HG02973 (cell line): ENCODE measurements at regions not wholly inside any gene's neighbourhood (a gene's known extent, or its start where the extent isn't known, plus 50 kb on each side); places are given as distances from the start of the nearest gene placed in this dataset.

Experiments used
- ATAC-seq: cut with Tn5 transposase; IDR thresholded peaks from one replicate; pipeline ENCODE4 v1.9.1; 2021; ENCODE audit warnings: moderate library complexity; ENCODE audit not compliant: unreplicated experiment

GRCh38 chr16:82499302-82499701, 127.5 kb upstream of the CDH13 start:
- no peak for ATAC-seq

- no peak for ATAC-seq
Measured at GRCh38 chr16:82497139-82497538, 129.6 kb upstream of the CDH13 start.

- ATAC-seq = no peak
Measured at GRCh38 chr16:82488460-82488859, 138.3 kb upstream of the CDH13 start.

GRCh38 chr16:82481455-82481854, 145.3 kb upstream of the CDH13 start:
- ATAC-seq = no peak

- no peak for ATAC-seq
Measured at GRCh38 chr16:82476786-82477185, 150.0 kb upstream of the CDH13 start.

GRCh38 chr16:82470620-82471152, 156.1 kb upstream of the CDH13 start:
- ATAC-seq = no peak

- ATAC-seq = no peak
Measured at GRCh38 chr16:82470016-82470415, 156.8 kb upstream of the CDH13 start.

- ATAC-seq = no peak
Measured at GRCh38 chr16:82464187-82464586, 162.6 kb upstream of the CDH13 start.

- ATAC-seq = no peak
Measured at GRCh38 chr16:82460766-82461165, 166.0 kb upstream of the CDH13 start.

GRCh38 chr16:82459580-82460256, 167.1 kb upstream of the CDH13 start:
- ATAC-seq = no peak

GRCh38 chr16:82456683-82457082, 170.1 kb upstream of the CDH13 start:
- ATAC-seq = peak; percentile 78

- no peak for ATAC-seq
Measured at GRCh38 chr16:82454566-82454965, 172.2 kb upstream of the CDH13 start.

GRCh38 chr16:82454152-82454551, 172.6 kb upstream of the CDH13 start:
- no peak for ATAC-seq

- ATAC-seq = no peak
Measured at GRCh38 chr16:82452004-82452756, 174.6 kb upstream of the CDH13 start.

GRCh38 chr16:82451449-82451848, 175.3 kb upstream of the CDH13 start:
- no peak for ATAC-seq

GRCh38 chr16:82440336-82440735, 186.4 kb upstream of the CDH13 start:
- ATAC-seq = no peak

- no peak for ATAC-seq
Measured at GRCh38 chr16:82439678-82440293, 187.0 kb upstream of the CDH13 start.

- no peak for ATAC-seq
Measured at GRCh38 chr16:82433042-82433441, 193.7 kb upstream of the CDH13 start.

GRCh38 chr16:82432261-82432660, 194.5 kb upstream of the CDH13 start:
- no peak for ATAC-seq

- no peak for ATAC-seq
Measured at GRCh38 chr16:82425661-82426060, 201.1 kb upstream of the CDH13 start.

- no peak for ATAC-seq
Measured at GRCh38 chr16:82421851-82422250, 204.9 kb upstream of the CDH13 start.

- no peak for ATAC-seq
Measured at GRCh38 chr16:82419332-82419731, 207.4 kb upstream of the CDH13 start.
